Ovary (tissue), 7 donors: ENCODE measurements at regions not wholly inside any gene's neighbourhood (a gene's known extent, or its start where the extent isn't known, plus 50 kb on each side); places are given as distances from the start of the nearest gene placed in this dataset.

Experiments used
- DNase-seq, 5 donors: peaks; one replicate each; pipeline ENCODE4 v3.0.0-alpha.2; 2019 to 2020
- H3K27ac ChIP-seq, 2 donors: fragments of 200-600 bp; one replicate each; pipeline versions ENCODE4 v1.5.1 to v1.8.0; 2019 to 2022
- H3K27me3 ChIP-seq: fragments of 200-600 bp; one replicate; pipeline ENCODE4 v1.8.0; 2022
- H3K36me3 ChIP-seq: fragments of 200-600 bp; sonication (generic); one replicate; pipeline ENCODE4 v1.5.1; 2019
- H3K4me1 ChIP-seq: one replicate; pipeline ENCODE4 v1.8.1; 2013; ENCODE audit warnings: mild to moderate bottlenecking, moderate library complexity; ENCODE audit not compliant: insufficient read depth
- H3K4me3 ChIP-seq: fragments of 200-600 bp; sonication (generic); one replicate; pipeline ENCODE4 v1.5.1; 2017
- H3K9me3 ChIP-seq, 2 donors: fragments of 200-600 bp in 1 of 2; sonication (generic) in 1 of 2; one replicate each; pipeline versions ENCODE4 v1.5.1 to v1.8.1; 2013 to 2019; ENCODE audit warnings: mild to moderate bottlenecking in 1 of 2, moderate library complexity in 1 of 2
- EP300 ChIP-seq: sonication (generic); formaldehyde crosslinking; IDR thresholded peaks from one replicate; pipeline ENCODE4 v1.6.1; 2017; ENCODE audit warnings: antibody characterized with exemption
- POLR2A ChIP-seq: fragments of 450-650 bp; IDR thresholded peaks from one replicate; pipeline ENCODE4 v1.6.1; 2017; ENCODE audit warnings: antibody characterized with exemption, mild to moderate bottlenecking, moderate library complexity
- WGBS, 3 donors: extraction: QIAGEN DNeasy Blood & Tissue Kit in 1 of 3; methylation state at CpG; one replicate each; pipeline versions ENCODE4 v1.1.5 to v1.1.7; 2013 to 2017; 5-methylcytosine and 5-hydroxymethylcytosine counted together
- intact Hi-C, 4 donors: fragments of 100-400 bp; cut with DNase I; formaldehyde crosslinking; loops; one replicate each; pipeline versions ENCODE4 v1.11.0 to v1.15.1; 2022 to 2023
- TF ChIP-seq, protein P1 (sequence below), 3 donors: fragments of 450-650 bp in 2 of 3; fragments of 200-600 bp in 1 of 3; IDR thresholded peaks; one replicate each; pipeline versions ENCODE4 v1.5.1 to v1.8.0; 2016 to 2022; ENCODE audit warnings: antibody characterized with exemption in 3 of 3, mild to moderate bottlenecking in 1 of 3
- donor health status: DM: no; HTN: no; CAD: no; lungs with moderate emphysema.
- donor health status: DM: no; HTN: no; CAD: no.
- donor health status: Bipolar disorder and iron deficiency.
- donor health status: DM: no; HTN: no; CAD: no.
- donor health status: DM: yes; HTN: yes; CAD: no.

DNA sequence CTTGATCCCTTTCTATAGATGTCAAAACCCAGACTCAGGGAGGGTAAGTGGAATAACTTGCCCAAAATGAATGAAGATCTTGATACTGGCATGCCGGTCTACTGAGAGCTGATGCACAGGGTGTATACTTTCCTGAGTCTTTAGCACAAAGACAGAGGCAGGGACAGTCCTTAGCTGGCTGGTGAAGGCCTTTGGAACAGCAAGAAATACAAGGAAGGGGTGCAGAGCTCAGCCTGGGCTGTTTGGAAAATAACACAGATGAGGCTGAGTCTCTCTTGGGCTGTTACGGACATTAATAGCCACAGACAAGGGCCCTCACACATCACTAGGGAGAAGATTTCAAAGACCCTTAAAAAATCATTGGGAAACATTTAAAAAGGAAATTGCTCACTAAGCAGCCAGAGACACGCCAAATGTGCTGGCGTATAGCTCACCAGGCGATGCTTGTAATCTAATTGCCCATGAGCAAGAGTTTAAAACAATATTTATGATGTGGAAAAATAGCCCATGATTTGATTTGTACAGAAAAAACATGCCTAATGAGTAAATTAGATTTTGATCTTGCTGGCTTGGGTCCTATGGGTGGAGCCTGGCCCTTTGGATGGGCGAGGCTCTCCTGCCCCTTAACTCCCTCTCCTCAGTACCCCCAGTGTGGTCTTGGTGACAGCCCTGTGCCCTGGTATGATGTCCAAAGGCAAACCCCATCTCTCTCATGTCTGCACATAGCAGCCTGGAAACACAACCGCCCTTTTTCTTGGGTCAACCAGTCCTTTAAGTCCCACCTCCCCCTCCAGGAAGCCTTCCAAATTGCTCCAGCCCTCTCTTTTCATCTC is 81.8 kb upstream of the MRPS22 start:
- H3K27me3 ChIP-seq: no peaks in the 10 kb centered on the region
- DNase-seq: no peak
- H3K9me3 ChIP-seq: no peaks in the 10 kb centered on the region
- no peak overlapping the region for H3K4me3 ChIP-seq
- H3K4me1 ChIP-seq: peaks cover 5% of the 10 kb centered on the region
- TF ChIP-seq POLR2A (no peak), EP300 (no peak)
- TF ChIP-seq, protein P1, sequence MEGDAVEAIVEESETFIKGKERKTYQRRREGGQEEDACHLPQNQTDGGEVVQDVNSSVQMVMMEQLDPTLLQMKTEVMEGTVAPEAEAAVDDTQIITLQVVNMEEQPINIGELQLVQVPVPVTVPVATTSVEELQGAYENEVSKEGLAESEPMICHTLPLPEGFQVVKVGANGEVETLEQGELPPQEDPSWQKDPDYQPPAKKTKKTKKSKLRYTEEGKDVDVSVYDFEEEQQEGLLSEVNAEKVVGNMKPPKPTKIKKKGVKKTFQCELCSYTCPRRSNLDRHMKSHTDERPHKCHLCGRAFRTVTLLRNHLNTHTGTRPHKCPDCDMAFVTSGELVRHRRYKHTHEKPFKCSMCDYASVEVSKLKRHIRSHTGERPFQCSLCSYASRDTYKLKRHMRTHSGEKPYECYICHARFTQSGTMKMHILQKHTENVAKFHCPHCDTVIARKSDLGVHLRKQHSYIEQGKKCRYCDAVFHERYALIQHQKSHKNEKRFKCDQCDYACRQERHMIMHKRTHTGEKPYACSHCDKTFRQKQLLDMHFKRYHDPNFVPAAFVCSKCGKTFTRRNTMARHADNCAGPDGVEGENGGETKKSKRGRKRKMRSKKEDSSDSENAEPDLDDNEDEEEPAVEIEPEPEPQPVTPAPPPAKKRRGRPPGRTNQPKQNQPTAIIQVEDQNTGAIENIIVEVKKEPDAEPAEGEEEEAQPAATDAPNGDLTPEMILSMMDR (IDR thresholded peaks at IDR 0.05): no peak
- intact Hi-C loops: no loop called here
- H3K36me3 ChIP-seq: no peaks in the 10 kb centered on the region
- H3K27ac ChIP-seq: no peak overlapping the region
- 92 to 99% (median 95%) methylated on average over 7 of the region's 7 CpGs for WGBS, 3 donors

DNA sequence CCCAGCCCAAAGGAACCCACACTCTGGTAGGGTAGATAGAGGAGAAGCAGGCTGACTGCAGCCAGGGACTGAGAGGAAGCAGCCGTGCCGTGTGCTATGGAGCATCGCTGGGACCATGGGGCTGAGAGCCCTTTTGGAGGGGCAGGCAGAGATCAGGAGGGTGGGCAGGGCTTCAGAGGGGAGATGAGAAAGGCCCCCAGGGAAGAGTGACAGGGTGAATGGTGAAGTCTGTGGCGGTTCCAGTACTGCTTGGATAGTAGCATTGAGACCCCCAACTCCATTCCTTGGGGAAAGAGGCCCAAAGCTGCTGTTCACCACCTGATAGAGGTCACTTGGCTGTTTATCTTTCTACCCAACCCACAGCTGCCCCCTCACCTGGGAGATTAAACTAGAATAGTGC is 80.0 kb upstream of the MRPS22 start:
- H3K9me3 ChIP-seq: no peaks in the 10 kb centered on the region
- no peak for DNase-seq
- 89 to 97% (median 94%) methylated on average over 4 of the region's 4 CpGs for WGBS, 3 donors
- peaks cover 7% of the 10 kb centered on the region for H3K4me1 ChIP-seq
- no peaks in the 10 kb centered on the region for H3K36me3 ChIP-seq
- TF ChIP-seq, protein P1 (IDR thresholded peaks at IDR 0.05): no peak
- TF ChIP-seq EP300 (no peak), POLR2A (no peak)
- no peaks in the 10 kb centered on the region for H3K27me3 ChIP-seq
- no peak overlapping the region for H3K4me3 ChIP-seq
- intact Hi-C loops: no loop called here
- no peak overlapping the region for H3K27ac ChIP-seq

DNA sequence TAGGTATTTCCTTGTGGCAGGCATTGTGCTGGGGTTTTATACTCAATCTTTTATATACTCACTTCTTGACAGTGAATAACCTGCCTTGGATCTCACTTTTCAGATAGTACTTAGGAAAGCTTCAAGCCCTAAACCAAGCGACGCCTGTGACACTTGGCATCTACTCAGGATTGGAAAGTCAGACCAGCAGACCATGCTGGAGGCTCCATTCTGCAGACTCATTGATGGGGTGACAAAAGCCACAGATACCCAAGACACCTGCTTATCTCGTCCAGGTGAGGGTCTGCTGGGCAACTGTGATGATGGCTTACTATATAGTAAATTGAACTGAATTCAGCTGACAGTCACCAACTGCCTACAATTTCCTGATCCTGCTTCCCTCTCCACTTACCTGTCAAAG is 79.4 kb upstream of the MRPS22 start:
- H3K36me3 ChIP-seq: no peaks in the 10 kb centered on the region
- DNase-seq: no peak
- no peaks in the 10 kb centered on the region for H3K27me3 ChIP-seq
- WGBS, 3 donors: 95 to 100% (median 97%) methylated on average over 3 of the region's 3 CpGs
- H3K4me3 ChIP-seq: no peak overlapping the region
- peaks cover 7% of the 10 kb centered on the region for H3K4me1 ChIP-seq
- TF ChIP-seq, protein P1 (IDR thresholded peaks at IDR 0.05): no peak
- TF ChIP-seq POLR2A: no peak
- H3K27ac ChIP-seq: no peak overlapping the region
- intact Hi-C loops: no loop called here
- no peaks in the 10 kb centered on the region for H3K9me3 ChIP-seq

DNA sequence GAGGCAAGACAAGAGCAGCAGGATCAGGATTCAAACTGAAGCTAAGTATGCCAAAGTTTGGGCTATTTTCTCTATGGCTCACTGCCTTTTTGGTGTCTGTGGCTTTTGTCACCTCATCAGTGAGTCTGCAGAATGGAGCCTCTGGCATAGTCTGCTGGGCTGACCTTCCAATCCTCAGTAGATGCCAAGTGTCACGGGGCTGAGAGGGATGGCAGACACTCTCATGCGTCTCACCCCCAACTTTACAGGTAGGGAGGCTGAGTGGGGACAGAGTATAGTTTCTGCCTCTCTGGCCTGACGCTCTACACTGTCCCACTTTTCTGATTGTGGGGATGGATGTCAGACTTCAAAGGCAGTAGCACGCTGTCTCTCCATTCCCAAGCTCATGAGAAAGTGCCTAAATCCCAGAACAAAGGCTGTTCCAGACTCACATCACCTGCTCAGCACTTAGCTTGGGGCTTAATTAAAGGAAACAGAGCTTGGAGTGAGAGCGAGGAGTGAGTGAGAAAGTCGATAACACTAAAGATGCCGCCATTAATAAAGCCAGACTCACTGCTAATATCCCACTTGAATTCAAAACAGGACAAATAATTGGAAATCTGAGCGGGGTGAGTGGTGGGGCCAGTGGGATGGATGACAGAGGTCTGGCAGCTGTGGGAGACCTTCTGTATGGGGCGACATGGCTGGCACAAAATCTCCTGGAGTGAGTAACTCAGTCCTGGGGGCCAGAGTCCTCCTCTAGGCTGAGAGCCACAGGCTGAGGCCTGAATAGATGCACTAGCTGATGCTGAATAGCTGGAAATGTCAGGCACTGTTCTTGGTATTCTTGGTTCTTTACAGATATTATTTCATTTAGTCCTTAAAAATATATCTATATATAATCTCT is 78.4 kb upstream of the MRPS22 start:
- H3K27ac ChIP-seq: no peak overlapping the region
- TF ChIP-seq EP300 (no peak), POLR2A (no peak)
- TF ChIP-seq, protein P1 (IDR thresholded peaks at IDR 0.05): no peak
- no peak overlapping the region for H3K4me3 ChIP-seq
- no peaks in the 10 kb centered on the region for H3K27me3 ChIP-seq
- no peak for DNase-seq
- intact Hi-C loops: no loop called here
- WGBS, 3 donors: 92 to 94% (median 92%) methylated on average over 9 of the region's 9 CpGs
- H3K4me1 ChIP-seq: peaks cover 7% of the 10 kb centered on the region
- no peaks in the 10 kb centered on the region for H3K9me3 ChIP-seq
- no peaks in the 10 kb centered on the region for H3K36me3 ChIP-seq
